Dendritic cell treated with granulocyte-macrophage colony-stimulating factor and Interleukin-4, amounts not matched to agents 40 ng/mL and 50 ng/mL, for 4 days (primary cell): ENCODE measurements at regions not wholly inside any gene's neighbourhood (a gene's known extent, or its start where the extent isn't known, plus 50 kb on each side); places are given as distances from the start of the nearest gene placed in this dataset.

Source experiments
- H3K27ac Mint-ChIP-seq: one replicate; pipeline ENCODE4 v1.8.0; 2022; ENCODE audit warnings: mild to moderate bottlenecking, mixed read lengths
- H3K27me3 Mint-ChIP-seq: one replicate; pipeline ENCODE4 v1.8.0; 2022; ENCODE audit warnings: mild to moderate bottlenecking, mixed read lengths
- H3K36me3 Mint-ChIP-seq: one replicate; pipeline ENCODE4 v1.8.0; 2022; ENCODE audit warnings: low read depth, mixed read lengths
- H3K4me1 Mint-ChIP-seq: one replicate; pipeline ENCODE4 v1.8.0; 2022; ENCODE audit warnings: low read depth, mixed read lengths
- H3K4me3 Mint-ChIP-seq: one replicate; pipeline ENCODE4 v1.8.0; 2022; ENCODE audit warnings: mild to moderate bottlenecking, moderate library complexity, mixed read lengths
- H3K9me3 Mint-ChIP-seq: one replicate; pipeline ENCODE4 v1.8.0; 2022; ENCODE audit warnings: mixed read lengths
- intact Hi-C: fragments of 100-400 bp; cut with micrococcal nuclease; formaldehyde crosslinking; loops from one replicate; pipeline ENCODE4 v1.15.0; 2022

- no peak overlapping the region for H3K27ac Mint-ChIP-seq
- H3K4me1 Mint-ChIP-seq, result no peaks in the 10 kb centered on the region
- no peaks in the 10 kb centered on the region for H3K27me3 Mint-ChIP-seq
- intact Hi-C loops, result no loop called here
- H3K4me3 Mint-ChIP-seq, result no peak overlapping the region
- H3K9me3 Mint-ChIP-seq, result no peaks in the 10 kb centered on the region
- H3K36me3 Mint-ChIP-seq, result no peaks in the 10 kb centered on the region
Measured at GRCh38 chr22:49305214-49305965, 522.3 kb downstream of the BRD1 start.

DNA sequence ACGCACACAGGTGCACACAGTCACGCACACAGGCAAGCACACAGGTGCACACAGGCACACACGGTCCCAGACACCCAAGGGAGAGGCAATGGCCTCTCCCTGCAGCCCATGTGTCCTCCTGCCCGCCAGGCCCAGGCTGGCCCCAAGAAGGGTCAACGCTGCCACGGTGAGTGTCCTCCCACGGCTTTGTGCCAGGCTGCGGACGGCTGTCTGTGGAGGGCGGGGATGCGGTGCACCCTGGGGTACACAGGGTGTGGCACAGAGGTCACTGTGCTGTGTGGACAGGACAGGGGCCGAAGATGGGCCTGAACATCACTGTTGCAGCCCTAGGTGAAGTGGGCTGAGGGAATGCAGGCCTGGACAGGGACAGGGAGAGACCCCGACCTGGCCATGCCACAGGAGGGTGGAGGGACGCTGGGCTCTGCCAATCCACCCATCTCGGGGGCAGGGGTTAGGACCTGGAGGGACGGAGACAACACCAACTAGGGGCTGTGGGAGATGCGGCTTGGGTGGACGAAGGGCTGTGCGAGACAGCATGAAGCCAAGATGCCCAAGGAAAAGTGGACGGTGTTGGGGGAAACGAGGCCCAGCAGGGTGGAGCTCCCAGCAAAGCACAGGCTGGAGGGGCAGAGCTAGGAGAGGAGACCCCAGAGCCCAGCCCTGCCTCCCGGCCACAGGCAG, 523.8 kb downstream of the BRD1 start:
- Mint-ChIP-seq H3K27ac (no peak overlapping the region), H3K4me1 (no peaks in the 10 kb centered on the region), H3K4me3 (no peak overlapping the region), H3K27me3 (no peaks in the 10 kb centered on the region), H3K36me3 (no peaks in the 10 kb centered on the region), H3K9me3 (no peaks in the 10 kb centered on the region)
- intact Hi-C loops, result no loop called here

DNA sequence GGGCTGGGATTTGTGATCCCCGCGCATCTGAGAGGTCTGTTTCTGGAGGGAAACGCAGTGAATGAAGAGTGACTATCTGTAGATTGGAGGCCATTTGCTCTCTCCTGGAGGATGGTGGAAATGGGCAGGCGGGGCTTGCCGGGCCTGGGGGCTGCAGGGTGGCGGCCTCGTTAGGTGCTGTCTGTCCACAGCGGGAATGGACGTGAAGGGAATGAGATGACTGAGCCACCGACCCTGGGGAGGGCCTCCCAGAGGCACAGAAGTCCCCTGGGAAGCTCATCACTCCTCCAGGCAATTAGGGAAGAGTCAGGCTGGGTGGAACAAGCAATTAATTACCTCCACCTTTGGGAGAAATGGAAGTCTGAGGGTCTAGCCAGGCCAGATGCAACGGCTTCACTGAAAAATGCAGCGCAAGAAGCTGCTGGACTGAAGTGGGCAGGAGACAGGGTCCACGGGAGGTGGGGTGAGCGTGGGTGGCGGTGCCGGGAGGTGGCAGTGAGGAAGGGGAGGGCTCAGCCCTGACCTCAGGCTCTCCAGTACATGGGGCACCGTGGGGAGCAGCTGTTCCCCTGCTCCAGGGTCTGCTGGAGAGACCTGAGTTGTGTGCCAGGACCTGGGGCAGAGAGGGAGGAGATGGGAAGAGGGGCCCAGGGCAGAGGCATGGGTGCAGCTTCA, 524.5 kb downstream of the BRD1 start:
- Mint-ChIP-seq H3K27me3 (no peaks in the 10 kb centered on the region), H3K36me3 (no peaks in the 10 kb centered on the region), H3K9me3 (no peaks in the 10 kb centered on the region), H3K4me1 (no peaks in the 10 kb centered on the region), H3K27ac (no peak overlapping the region), H3K4me3 (no peak overlapping the region)
- intact Hi-C loops, result no loop called here

- H3K9me3 Mint-ChIP-seq, result no peaks in the 10 kb centered on the region
- H3K36me3 Mint-ChIP-seq, result no peaks in the 10 kb centered on the region
- no peaks in the 10 kb centered on the region for H3K27me3 Mint-ChIP-seq
- no peaks in the 10 kb centered on the region for H3K4me1 Mint-ChIP-seq
- no peak overlapping the region for H3K4me3 Mint-ChIP-seq
- H3K27ac Mint-ChIP-seq, result no peak overlapping the region
- intact Hi-C loops, result no loop called here
Measured at GRCh38 chr22:49302530-49302929, 525.1 kb downstream of the BRD1 start.

GRCh38 chr22:49302150-49302460, 525.6 kb downstream of the BRD1 start:
- Mint-ChIP-seq H3K4me3 (no peak overlapping the region), H3K9me3 (no peaks in the 10 kb centered on the region), H3K36me3 (no peaks in the 10 kb centered on the region), H3K27ac (no peak overlapping the region), H3K4me1 (no peaks in the 10 kb centered on the region), H3K27me3 (no peaks in the 10 kb centered on the region)
- intact Hi-C loops, result no loop called here

- intact Hi-C loops, result no loop called here
- Mint-ChIP-seq H3K36me3 (no peaks in the 10 kb centered on the region), H3K4me3 (no peak overlapping the region), H3K27me3 (no peaks in the 10 kb centered on the region), H3K4me1 (no peaks in the 10 kb centered on the region), H3K27ac (no peak overlapping the region), H3K9me3 (no peaks in the 10 kb centered on the region)
Measured at GRCh38 chr22:49301398-49302149, 526.1 kb downstream of the BRD1 start.

DNA sequence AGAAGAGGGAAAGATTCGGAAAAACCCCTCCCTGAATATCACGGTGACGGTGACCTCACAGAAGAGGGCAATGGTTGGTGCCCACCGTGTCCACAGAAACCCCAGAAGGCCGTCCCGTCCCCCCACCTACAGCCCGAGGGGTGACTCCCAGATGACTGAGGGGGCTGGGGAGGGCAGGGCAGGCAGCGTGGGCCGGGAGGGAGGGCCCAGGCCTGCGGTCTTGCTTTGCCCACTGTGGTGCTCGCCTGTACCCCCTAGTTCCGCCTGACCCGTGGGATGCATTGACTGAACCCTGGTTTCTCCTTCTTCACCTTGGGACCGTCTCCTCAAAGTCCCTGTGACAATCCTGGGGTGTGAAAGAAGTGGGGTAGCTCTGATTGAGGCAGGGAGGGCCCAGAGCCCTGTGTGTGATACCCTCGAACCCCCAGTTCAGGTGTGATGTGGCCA, 526.7 kb downstream of the BRD1 start:
- Mint-ChIP-seq H3K9me3 (no peaks in the 10 kb centered on the region), H3K36me3 (no peaks in the 10 kb centered on the region), H3K27me3 (no peaks in the 10 kb centered on the region), H3K27ac (no peak overlapping the region), H3K4me1 (no peaks in the 10 kb centered on the region), H3K4me3 (no peak overlapping the region)
- intact Hi-C loops, result no loop called here

DNA sequence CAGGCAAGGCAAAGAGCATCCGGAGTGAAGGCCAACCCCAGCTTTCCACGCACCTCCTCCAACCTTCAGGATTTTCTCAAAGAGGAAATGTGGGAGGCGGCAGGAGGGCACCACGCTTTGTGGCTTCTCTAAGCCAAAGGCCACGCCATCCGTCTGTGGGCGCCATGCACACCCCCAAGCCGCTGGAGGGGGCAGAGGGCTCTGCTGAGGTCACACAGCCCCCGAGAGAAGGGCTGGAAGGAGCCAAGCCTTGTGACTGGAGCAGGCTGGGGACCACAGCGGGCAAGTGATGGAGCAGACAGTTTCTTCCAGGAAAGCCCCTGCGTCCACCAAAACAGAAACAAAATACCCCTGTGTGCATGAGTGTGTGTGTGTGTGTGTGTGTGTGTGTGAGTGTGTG, 527.4 kb downstream of the BRD1 start:
- intact Hi-C loops, result no loop called here
- no peak overlapping the region for H3K4me3 Mint-ChIP-seq
- H3K27me3 Mint-ChIP-seq, result no peaks in the 10 kb centered on the region
- no peaks in the 10 kb centered on the region for H3K36me3 Mint-ChIP-seq
- H3K27ac Mint-ChIP-seq, result no peak overlapping the region
- no peaks in the 10 kb centered on the region for H3K9me3 Mint-ChIP-seq
- H3K4me1 Mint-ChIP-seq, result no peaks in the 10 kb centered on the region

GRCh38 chr22:49299821-49300231, 527.8 kb downstream of the BRD1 start:
- Mint-ChIP-seq H3K27ac (no peak overlapping the region), H3K4me3 (no peak overlapping the region), H3K4me1 (no peaks in the 10 kb centered on the region), H3K9me3 (no peaks in the 10 kb centered on the region), H3K36me3 (no peaks in the 10 kb centered on the region), H3K27me3 (no peaks in the 10 kb centered on the region)
- intact Hi-C loops, result no loop called here

DNA sequence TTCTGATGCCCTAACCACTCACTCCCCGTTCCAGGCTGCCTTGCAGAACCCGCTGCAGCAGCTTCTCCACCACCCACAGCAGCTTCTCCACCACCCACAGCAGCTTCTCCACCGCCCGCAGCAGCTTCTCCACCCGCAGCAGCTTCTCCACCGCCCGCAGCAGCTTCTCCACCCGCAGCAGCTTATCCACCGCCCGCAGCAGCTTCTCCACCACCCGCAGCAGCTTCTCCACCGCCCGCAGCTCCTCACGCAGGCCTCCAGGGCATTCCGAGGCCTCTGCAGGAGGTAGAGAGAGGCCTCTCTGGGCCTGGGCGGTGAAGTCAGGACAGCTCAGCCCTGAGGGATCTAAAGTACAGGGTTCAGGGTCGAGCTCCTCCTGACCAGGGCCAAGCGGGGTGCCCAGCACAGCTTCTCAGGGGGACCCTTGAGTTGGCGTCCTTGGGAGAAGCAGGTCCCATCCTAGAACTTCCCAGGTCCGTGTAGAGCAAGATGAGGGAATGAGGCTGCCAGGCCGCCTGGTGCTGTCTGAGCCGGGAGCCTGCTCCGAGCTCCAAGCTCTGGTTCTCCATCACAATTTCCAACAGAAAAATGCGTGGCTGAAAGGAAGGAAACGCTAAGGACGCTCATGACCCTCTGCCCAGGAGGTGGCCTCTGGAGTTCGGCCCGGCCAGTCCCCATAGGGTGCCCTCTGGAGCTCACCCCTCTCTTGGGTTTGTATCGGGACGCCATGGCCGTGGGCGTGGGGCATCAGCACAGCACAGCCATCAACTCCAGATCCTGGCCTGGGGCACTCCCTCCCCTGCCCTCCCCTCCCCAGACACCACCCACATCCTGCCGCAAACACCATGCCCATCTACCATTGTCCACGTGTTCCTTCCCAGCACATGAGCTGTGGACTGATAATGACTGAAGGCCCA, 528.6 kb downstream of the BRD1 start:
- no peaks in the 10 kb centered on the region for H3K4me1 Mint-ChIP-seq
- H3K4me3 Mint-ChIP-seq, result no peak overlapping the region
- H3K36me3 Mint-ChIP-seq, result no peaks in the 10 kb centered on the region
- H3K27ac Mint-ChIP-seq, result no peak overlapping the region
- no peaks in the 10 kb centered on the region for H3K27me3 Mint-ChIP-seq
- H3K9me3 Mint-ChIP-seq, result no peaks in the 10 kb centered on the region
- intact Hi-C loops, result no loop called here

- Mint-ChIP-seq H3K9me3 (peaks cover 8% of the 10 kb centered on the region), H3K4me3 (no peak overlapping the region), H3K27me3 (no peaks in the 10 kb centered on the region), H3K27ac (no peak overlapping the region), H3K36me3 (no peaks in the 10 kb centered on the region), H3K4me1 (no peaks in the 10 kb centered on the region)
- intact Hi-C loops, result no loop called here
Measured at GRCh38 chr22:49297871-49298721, 529.6 kb downstream of the BRD1 start.

GRCh38 chr22:49297286-49297870, 530.3 kb downstream of the BRD1 start:
- Mint-ChIP-seq H3K4me3 (no peak overlapping the region), H3K27ac (no peak overlapping the region), H3K4me1 (no peaks in the 10 kb centered on the region), H3K27me3 (no peaks in the 10 kb centered on the region), H3K9me3 (peaks cover 10% of the 10 kb centered on the region), H3K36me3 (no peaks in the 10 kb centered on the region)
- intact Hi-C loops, result no loop called here
